NCI-H345 treated with DMSO at 0.1 percent for 48 hours (cell line): ENCODE measurements at regions not wholly inside any gene's neighbourhood (a gene's known extent, or its start where the extent isn't known, plus 50 kb on each side); places are given as distances from the start of the nearest gene placed in this dataset.

ENCODE experiments used
- DNase-seq: peaks from one replicate; lab custom pipeline; 2025; ENCODE audit not compliant: unreplicated experiment; lab: John Stamatoyannopoulos, UW

DNA sequence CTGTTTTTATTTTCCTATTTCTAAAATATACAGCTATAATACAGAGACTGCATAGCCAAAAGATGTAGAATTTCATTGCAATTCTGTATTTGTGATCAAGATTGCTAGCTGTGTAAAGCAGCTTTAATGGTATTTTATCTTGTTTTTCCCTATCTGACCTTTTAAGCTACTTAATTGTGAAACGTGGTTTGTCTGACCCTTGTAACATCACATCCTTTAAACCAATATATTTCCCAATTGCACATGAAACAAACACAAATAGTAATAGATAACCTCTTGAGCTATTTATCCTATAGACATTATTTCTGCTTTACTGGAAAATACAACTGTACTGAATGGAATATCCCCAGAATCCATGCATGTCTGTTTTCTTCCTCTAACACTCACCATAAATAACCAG lies 112.2 kb upstream of the PLPPR4 start:
- no peak for DNase-seq

GRCh38 chr1:99163671-99164070 lies 100.6 kb upstream of the PLPPR4 start:
- DNase-seq, result no peak

- DNase-seq, result no peak
Observed at GRCh38 chr1:99170516-99170915, 93.8 kb upstream of the PLPPR4 start.

DNA sequence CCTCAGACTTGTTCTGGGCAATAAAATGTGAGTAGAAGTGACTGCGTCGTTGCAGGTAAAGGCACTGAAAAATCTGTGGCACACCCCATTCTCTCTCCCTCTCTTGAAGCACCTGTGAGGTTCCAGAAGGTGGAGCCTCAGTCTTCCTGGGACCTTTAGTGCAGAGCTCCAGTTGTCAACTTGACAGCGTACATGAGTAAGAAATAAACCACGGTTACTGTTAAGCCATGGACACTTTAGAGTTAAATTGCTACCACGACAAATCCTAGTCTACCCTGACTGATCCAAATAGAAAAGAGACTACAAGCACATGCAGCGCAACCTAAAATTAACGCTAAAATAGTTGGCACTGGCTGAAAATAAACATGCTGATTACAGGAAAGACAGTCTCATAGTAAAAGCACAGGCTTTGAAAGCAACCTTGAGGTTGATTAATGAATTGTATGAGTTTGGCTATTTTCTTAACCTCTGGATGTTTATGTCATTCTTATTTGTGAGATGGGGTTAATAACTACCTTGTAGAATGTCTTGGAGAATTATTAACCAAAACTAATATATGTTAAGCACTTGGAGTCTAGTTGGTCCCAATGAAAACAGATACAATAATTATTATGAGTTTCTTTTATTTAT lies 93.0 kb upstream of the PLPPR4 start:
- no peak for DNase-seq

- DNase-seq, result no peak
Observed at GRCh38 chr1:99173282-99173681, 91.0 kb upstream of the PLPPR4 start.

DNA sequence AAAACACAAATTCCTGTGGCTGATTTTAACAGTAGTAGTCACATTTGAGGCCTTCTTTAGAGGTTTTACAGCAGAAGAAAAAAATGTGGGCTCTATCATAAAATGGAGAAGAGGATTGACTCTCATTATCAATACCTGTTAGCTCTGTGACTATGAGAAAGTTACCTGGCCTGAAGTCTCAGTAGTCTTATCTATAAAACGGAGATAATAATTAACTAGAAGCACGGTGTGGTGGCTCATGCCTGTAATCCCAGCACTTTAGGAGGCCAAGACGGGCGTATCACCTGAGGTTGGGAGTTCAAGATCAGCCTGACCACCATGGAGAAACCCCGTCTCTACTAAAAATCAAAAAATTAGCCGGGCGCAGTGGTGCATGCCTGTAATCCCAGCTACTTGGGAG lies 90.4 kb upstream of the PLPPR4 start:
- DNase-seq, result no peak

- no peak for DNase-seq
Observed at GRCh38 chr1:99176753-99177152, 87.5 kb upstream of the PLPPR4 start.

DNA sequence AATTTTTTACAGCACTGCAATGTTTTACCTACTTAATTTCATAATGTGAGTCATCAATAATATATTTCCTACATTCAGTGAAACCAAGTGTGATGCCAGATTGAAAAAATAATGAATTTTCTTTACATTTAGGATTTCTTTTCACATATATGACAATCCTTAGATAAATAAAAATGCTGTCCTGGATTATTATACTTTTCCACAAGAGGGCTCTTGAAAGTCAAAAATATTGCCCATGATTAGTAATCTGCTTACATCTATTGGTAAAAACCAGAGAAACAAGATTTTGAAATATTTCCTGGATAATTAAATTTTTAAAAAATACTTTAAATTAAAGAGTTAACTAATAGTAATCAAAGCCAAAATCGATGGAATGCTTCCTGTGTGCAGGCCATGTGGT lies 86.8 kb upstream of the PLPPR4 start:
- no peak for DNase-seq

GRCh38 chr1:99180343-99180808 lies 83.9 kb upstream of the PLPPR4 start:
- peak; percentile 86 for DNase-seq

- DNase-seq, result peak; percentile 27
Observed at GRCh38 chr1:99180915-99181314, 83.4 kb upstream of the PLPPR4 start.

DNA sequence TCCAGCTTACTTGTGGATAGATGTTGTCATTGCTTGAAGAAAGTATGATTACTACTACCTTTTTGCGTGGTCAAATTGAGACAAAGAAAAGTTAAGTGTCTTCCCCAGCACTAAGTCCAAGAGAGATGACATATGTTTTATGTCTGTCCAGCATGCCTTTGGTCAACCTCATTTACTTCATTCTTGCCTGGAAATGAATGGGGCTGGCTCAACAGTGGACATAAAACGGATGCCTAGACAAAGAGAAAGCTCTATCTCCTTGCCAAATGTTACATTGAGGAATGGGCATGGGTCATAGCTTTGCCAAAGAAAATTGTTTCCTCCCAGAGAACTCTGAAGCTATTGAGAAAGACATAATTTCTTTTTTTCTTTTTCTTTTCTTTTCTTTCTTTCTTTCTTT lies 82.4 kb upstream of the PLPPR4 start:
- no peak for DNase-seq

DNA sequence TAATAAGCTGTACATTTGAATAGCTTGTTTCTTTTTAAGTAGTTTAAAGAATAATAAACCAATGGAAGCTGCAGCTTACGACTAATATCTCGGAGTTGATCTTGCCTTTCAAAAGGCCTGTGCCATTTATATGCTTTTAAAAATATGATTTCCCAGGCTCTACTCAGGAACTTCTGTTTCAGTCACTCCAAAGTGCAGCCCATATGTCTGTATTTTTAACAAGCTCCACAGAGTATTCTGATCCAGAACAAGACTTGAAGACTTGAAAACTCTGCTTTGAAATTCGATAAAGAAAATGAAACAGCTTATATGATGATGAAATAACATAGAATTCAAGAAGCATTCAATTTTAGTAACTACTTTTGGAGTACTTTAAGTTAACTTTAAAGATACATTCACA lies 79.1 kb upstream of the PLPPR4 start:
- no peak for DNase-seq

GRCh38 chr1:99193431-99193830 lies 70.9 kb upstream of the PLPPR4 start:
- no peak for DNase-seq

GRCh38 chr1:99198393-99198792 lies 65.9 kb upstream of the PLPPR4 start:
- DNase-seq, result no peak

DNA sequence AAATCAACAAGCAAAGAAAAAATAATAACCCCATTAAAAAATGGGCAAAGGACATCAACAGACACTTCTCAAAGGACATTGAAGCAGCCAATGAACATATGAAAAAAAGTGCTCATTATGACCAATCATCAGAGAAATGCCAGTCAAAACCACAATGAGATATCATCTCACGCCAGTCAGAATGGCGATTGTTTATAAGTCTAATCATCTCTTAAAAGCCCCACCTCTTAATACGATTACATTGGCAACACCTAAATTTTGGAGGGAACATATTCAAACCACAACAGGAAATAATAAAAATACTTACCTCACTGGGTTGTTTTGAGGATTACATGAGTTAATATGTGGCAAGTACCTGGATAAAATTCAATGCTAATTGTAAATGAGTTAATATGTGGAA lies 57.1 kb upstream of the PLPPR4 start:
- no peak for DNase-seq
